Stimulated activated naive B cell treated with anti-CD40 and anti-IgM and Interleukin-4, amounts not matched to agents 10 μg/mL and 1 μg/mL and 100 μg/mL, for 72 hours (primary cell): ENCODE measurements at regions not wholly inside any gene's neighbourhood (a gene's known extent, or its start where the extent isn't known, plus 50 kb on each side); places are given as distances from the start of the nearest gene placed in this dataset.
"Not testable (repeated sequence)": the region's sequence is repeated elsewhere in the genome, so short reads cannot be mapped to it uniquely, and the experiment has no call there.

ENCODE experiments used
- ATAC-seq, 2 donors: fragments of 150-1000 bp; cut with Tn5 transposase; replicated peaks; 2 replicates each; pipeline ENCODE4 v1.10.0; 2021; ENCODE audit warnings: moderate library complexity in 1 of 2
- DNase-seq: peaks from one replicate; pipeline ENCODE4 v3.0.0; 2021
- H3K27ac Mint-ChIP-seq: one replicate; pipeline ENCODE4 v1.8.0; 2022; ENCODE audit warnings: mild to moderate bottlenecking, mixed read lengths
- H3K27me3 Mint-ChIP-seq, 2 donors: one replicate each; pipeline ENCODE4 v1.8.0; 2022; ENCODE audit warnings: mixed read lengths in 2 of 2
- H3K36me3 Mint-ChIP-seq, 2 donors: one replicate each; pipeline ENCODE4 v1.8.0; 2022; ENCODE audit warnings: mixed read lengths in 2 of 2, mild to moderate bottlenecking in 1 of 2
- H3K4me1 Mint-ChIP-seq, 2 donors: one replicate each; pipeline ENCODE4 v1.8.0; 2022; ENCODE audit warnings: mixed read lengths in 2 of 2, mild to moderate bottlenecking in 1 of 2
- H3K4me3 Mint-ChIP-seq, 2 donors: one replicate each; pipeline ENCODE4 v1.8.0; 2022; ENCODE audit warnings: mild to moderate bottlenecking in 2 of 2, mixed read lengths in 2 of 2, moderate library complexity in 1 of 2
- H3K9me3 Mint-ChIP-seq, 2 donors: one replicate each; pipeline ENCODE4 v1.8.0; 2022; ENCODE audit warnings: mixed read lengths in 2 of 2, mild to moderate bottlenecking in 1 of 2

GRCh38 chr18:22752014-22752413, 181.1 kb upstream of the RBBP8 start:
- H3K9me3 Mint-ChIP-seq = peaks cover 0 to 3% of the 10 kb centered on the region in 2 donors
- H3K27me3 Mint-ChIP-seq = peaks cover 19 to 22% of the 10 kb centered on the region in 2 donors
- no peak overlapping the region for H3K4me3 Mint-ChIP-seq
- ATAC-seq = no peak
- H3K36me3 Mint-ChIP-seq = peaks cover 0 to 4% of the 10 kb centered on the region in 2 donors
- DNase-seq = no peak
- no peaks in the 10 kb centered on the region for H3K4me1 Mint-ChIP-seq
- no peak overlapping the region for H3K27ac Mint-ChIP-seq

- peaks cover 0 to 2% of the 10 kb centered on the region in 2 donors for H3K36me3 Mint-ChIP-seq
- H3K27me3 Mint-ChIP-seq = peaks cover 12 to 22% of the 10 kb centered on the region in 2 donors
- peaks cover 0 to under 1% of the 10 kb centered on the region in 2 donors for H3K9me3 Mint-ChIP-seq
- H3K4me1 Mint-ChIP-seq = no peaks in the 10 kb centered on the region
- DNase-seq (no peak), ATAC-seq (no peak)
- no peak overlapping the region for H3K4me3 Mint-ChIP-seq
- H3K27ac Mint-ChIP-seq = no peak overlapping the region
Observed at GRCh38 chr18:22753130-22753831, 179.8 kb upstream of the RBBP8 start.

- not testable (repeated sequence) for H3K27ac Mint-ChIP-seq, H3K4me1 Mint-ChIP-seq, ATAC-seq
Observed at GRCh38 chr18:22764005-22764404, 169.1 kb upstream of the RBBP8 start.

GRCh38 chr18:22765896-22766295, 167.2 kb upstream of the RBBP8 start:
- H3K9me3 Mint-ChIP-seq = peaks cover 0 to 10% of the 10 kb centered on the region in 2 donors
- H3K27ac Mint-ChIP-seq = no peak overlapping the region
- no peak for DNase-seq
- ATAC-seq = no peak
- no peak overlapping the region for H3K4me3 Mint-ChIP-seq
- H3K4me1 Mint-ChIP-seq = no peaks in the 10 kb centered on the region
- H3K36me3 Mint-ChIP-seq = peaks cover 0 to 3% of the 10 kb centered on the region in 2 donors
- H3K27me3 Mint-ChIP-seq = peaks cover 11 to 19% of the 10 kb centered on the region in 2 donors

More at GRCh38 chr18:22764005-22764404, 169.1 kb upstream of the RBBP8 start:
- Mint-ChIP-seq H3K9me3 (peaks cover 0 to 10% of the 10 kb centered on the region in 2 donors), H3K27me3 (peaks cover 13 to 28% of the 10 kb centered on the region in 2 donors)
- H3K4me3 Mint-ChIP-seq, H3K36me3 Mint-ChIP-seq, DNase-seq: not testable (repeated sequence)

GRCh38 chr18:22767653-22768052, 165.5 kb upstream of the RBBP8 start:
- Mint-ChIP-seq H3K4me1 (no peaks in the 10 kb centered on the region), H3K4me3 (no peak overlapping the region), H3K9me3 (peaks cover 0 to 9% of the 10 kb centered on the region in 2 donors), H3K36me3 (peaks cover 0 to under 1% of the 10 kb centered on the region in 2 donors), H3K27ac (no peak overlapping the region), H3K27me3 (peaks cover 1 to 2% of the 10 kb centered on the region in 2 donors)
- ATAC-seq = no peak
- no peak for DNase-seq

GRCh38 chr18:22773944-22774343, 159.2 kb upstream of the RBBP8 start:
- DNase-seq (no peak), ATAC-seq (no peak)
- Mint-ChIP-seq H3K9me3 (peaks cover 0 to 4% of the 10 kb centered on the region in 2 donors), H3K27me3 (no peaks in the 10 kb centered on the region), H3K4me3 (no peak overlapping the region), H3K36me3 (no peaks in the 10 kb centered on the region), H3K27ac (no peak overlapping the region), H3K4me1 (peaks cover 0 to 8% of the 10 kb centered on the region in 2 donors)

GRCh38 chr18:22778996-22779395, 154.1 kb upstream of the RBBP8 start:
- DNase-seq = no peak
- no peak for ATAC-seq
- peaks cover 6 to 11% of the 10 kb centered on the region in 2 donors for H3K27me3 Mint-ChIP-seq
- H3K36me3 Mint-ChIP-seq = no peaks in the 10 kb centered on the region
- no peaks in the 10 kb centered on the region for H3K9me3 Mint-ChIP-seq
- peaks cover 1 to 4% of the 10 kb centered on the region in 2 donors for H3K4me1 Mint-ChIP-seq
- H3K4me3 Mint-ChIP-seq = no peak overlapping the region
- H3K27ac Mint-ChIP-seq = no peak overlapping the region

- Mint-ChIP-seq H3K4me3 (no peak overlapping the region), H3K9me3 (no peaks in the 10 kb centered on the region), H3K4me1 (peaks cover 0 to 4% of the 10 kb centered on the region in 2 donors), H3K27ac (no peak overlapping the region), H3K36me3 (no peaks in the 10 kb centered on the region), H3K27me3 (peaks cover 10 to 16% of the 10 kb centered on the region in 2 donors)
- DNase-seq = no peak
- no peak for ATAC-seq
Observed at GRCh38 chr18:22783245-22783644, 149.9 kb upstream of the RBBP8 start.

- Mint-ChIP-seq H3K9me3 (no peaks in the 10 kb centered on the region), H3K36me3 (no peaks in the 10 kb centered on the region), H3K4me3 (no peak overlapping the region), H3K27ac (no peak overlapping the region), H3K4me1 (peaks cover 0 to 4% of the 10 kb centered on the region in 2 donors), H3K27me3 (peaks cover 10 to 16% of the 10 kb centered on the region in 2 donors)
- no peak for ATAC-seq
- DNase-seq = no peak
Observed at GRCh38 chr18:22783662-22784076, 149.5 kb upstream of the RBBP8 start.

- DNase-seq = no peak
- H3K36me3 Mint-ChIP-seq = no peaks in the 10 kb centered on the region
- no peak overlapping the region for H3K27ac Mint-ChIP-seq
- peaks cover 17 to 25% of the 10 kb centered on the region in 2 donors for H3K4me1 Mint-ChIP-seq
- no peak overlapping the region for H3K4me3 Mint-ChIP-seq
- peaks cover 4 to 5% of the 10 kb centered on the region in 2 donors for H3K27me3 Mint-ChIP-seq
- ATAC-seq = no peak
- no peaks in the 10 kb centered on the region for H3K9me3 Mint-ChIP-seq
Observed at GRCh38 chr18:22789052-22789451, 144.1 kb upstream of the RBBP8 start.

- Mint-ChIP-seq H3K27ac (no peak overlapping the region), H3K9me3 (no peaks in the 10 kb centered on the region), H3K27me3 (peaks cover 0 to 4% of the 10 kb centered on the region in 2 donors), H3K36me3 (no peaks in the 10 kb centered on the region), H3K4me3 (no peak overlapping the region), H3K4me1 (peaks cover 17 to 25% of the 10 kb centered on the region in 2 donors)
- DNase-seq = no peak
- no peak for ATAC-seq
Observed at GRCh38 chr18:22789600-22789999, 143.5 kb upstream of the RBBP8 start.

- Mint-ChIP-seq H3K9me3 (no peaks in the 10 kb centered on the region), H3K4me3 (no peak overlapping the region), H3K27me3 (peaks cover 0 to under 1% of the 10 kb centered on the region in 2 donors), H3K36me3 (no peaks in the 10 kb centered on the region), H3K4me1 (peaks cover 17 to 25% of the 10 kb centered on the region in 2 donors), H3K27ac (no peak overlapping the region)
- DNase-seq (no peak), ATAC-seq (peak; percentile 56 to 66)
Observed at GRCh38 chr18:22790545-22791309, 142.4 kb upstream of the RBBP8 start.

GRCh38 chr18:22791310-22791610, 141.9 kb upstream of the RBBP8 start:
- H3K9me3 Mint-ChIP-seq = no peaks in the 10 kb centered on the region
- ATAC-seq (no peak), DNase-seq (no peak)
- H3K4me1 Mint-ChIP-seq = peaks cover 17 to 25% of the 10 kb centered on the region in 2 donors
- no peaks in the 10 kb centered on the region for H3K36me3 Mint-ChIP-seq
- H3K27me3 Mint-ChIP-seq = no peaks in the 10 kb centered on the region
- no peak overlapping the region for H3K4me3 Mint-ChIP-seq
- H3K27ac Mint-ChIP-seq = no peak overlapping the region

- Mint-ChIP-seq H3K27ac (no peak overlapping the region), H3K4me3 (no peak overlapping the region), H3K27me3 (no peaks in the 10 kb centered on the region), H3K36me3 (no peaks in the 10 kb centered on the region), H3K9me3 (no peaks in the 10 kb centered on the region), H3K4me1 (peaks cover 5 to 9% of the 10 kb centered on the region in 2 donors)
- ATAC-seq (no peak), DNase-seq (no peak)
Observed at GRCh38 chr18:22796113-22796512, 137.0 kb upstream of the RBBP8 start.

- Mint-ChIP-seq H3K27ac (no peak overlapping the region), H3K4me3 (no peak overlapping the region), H3K9me3 (no peaks in the 10 kb centered on the region), H3K4me1 (no peaks in the 10 kb centered on the region), H3K27me3 (peaks cover 0 to 4% of the 10 kb centered on the region in 2 donors), H3K36me3 (no peaks in the 10 kb centered on the region)
- ATAC-seq = no peak
- no peak for DNase-seq
Observed at GRCh38 chr18:22800551-22800951, 132.6 kb upstream of the RBBP8 start.
